K562 (cell line): ENCODE measurements at regions not wholly inside any gene's neighbourhood (a gene's known extent, or its start where the extent isn't known, plus 50 kb on each side); places are given as distances from the start of the nearest gene placed in this dataset.
A peak's percentile ranks its signal among the peaks of the same experiment; 100 is the strongest.

Source experiments
- ARID1B ChIP-seq: fragments of 450-650 bp; IDR thresholded peaks from 2 replicates; pipeline ENCODE4 v1.6.1; 2016; ENCODE audit warnings: antibody characterized with exemption, mild to moderate bottlenecking, inconsistent platforms
- CBFA2T3 ChIP-seq: fragments of 450-650 bp; IDR thresholded peaks from 2 replicates; pipeline ENCODE4 v1.6.1; 2017
- CREB3L1 ChIP-seq: fragments of 450-650 bp; IDR thresholded peaks from 2 replicates; pipeline ENCODE4 v1.6.1; 2014; ENCODE audit warnings: low read depth, mild to moderate bottlenecking, moderate library complexity, borderline replicate concordance
- MLLT1 ChIP-seq, 2 experiments: fragments of 450-650 bp; IDR thresholded peaks; 2 replicates each; pipeline ENCODE4 v1.6.1; 2016
- NFRKB ChIP-seq: fragments of 450-650 bp; IDR thresholded peaks from 2 replicates; pipeline ENCODE4 v1.6.1; 2016; ENCODE audit warnings: low read depth
- RBFOX2 ChIP-seq: fragments of 200-400 bp; formaldehyde crosslinking; IDR thresholded peaks from 2 replicates; pipeline ENCODE4 v1.6.1; 2017; ENCODE audit warnings: low read depth, mild to moderate bottlenecking, low read length, moderate library complexity
- SMARCA5 ChIP-seq: fragments of 450-650 bp; IDR thresholded peaks from 2 replicates; pipeline ENCODE4 v1.6.1; 2016
- THRAP3 ChIP-seq: fragments of 450-650 bp; IDR thresholded peaks from 2 replicates; pipeline ENCODE4 v1.6.1; 2016; ENCODE audit warnings: mild to moderate bottlenecking, inconsistent platforms, borderline replicate concordance
- THRB ChIP-seq: fragments of 450-650 bp; formaldehyde crosslinking; conservative IDR thresholded peaks from 2 replicates; pipeline ENCODE4 v1.4.0; 2022; ENCODE audit warnings: mild to moderate bottlenecking, missing genetic modification characterization
- YBX1 ChIP-seq: fragments of 450-650 bp; IDR thresholded peaks from 2 replicates; pipeline ENCODE4 v1.7.1; 2016; ENCODE audit warnings: mild to moderate bottlenecking

DNA sequence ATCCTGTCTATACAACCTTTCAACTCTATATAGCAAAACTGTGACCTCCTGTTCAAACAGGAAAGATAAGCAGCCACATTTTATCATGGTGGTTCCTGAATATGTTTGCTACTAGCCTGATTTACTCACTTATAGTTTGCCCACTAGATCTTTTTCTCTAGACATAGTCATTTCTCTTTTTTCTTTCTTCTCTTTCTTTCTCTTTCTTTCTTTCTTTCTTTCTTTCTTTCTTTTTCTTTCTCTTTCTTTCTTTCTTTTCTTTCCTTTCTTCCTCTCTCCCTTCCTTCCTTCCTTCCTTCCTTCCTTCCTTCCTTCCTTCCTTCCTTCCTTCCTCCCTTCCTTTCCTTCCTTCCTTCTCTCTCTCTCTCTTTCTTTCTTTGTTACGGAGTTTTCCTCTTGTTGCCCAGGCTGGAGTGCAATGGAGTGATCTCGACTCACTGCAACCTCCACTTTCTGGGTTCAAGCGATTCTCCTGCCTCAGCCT lies 142.0 kb upstream of the TBL1XR1 start (continued):
- TF ChIP-seq CREB3L1: 0 out of 2 replicates have a peak, but pooled peaks have one; percentile 2
- peak; percentile 26 for TF ChIP-seq ARID1B
- peak in 1 of 2 experiments; percentile 82; a peak in 1 of 4 replicates for TF ChIP-seq MLLT1 (IDR thresholded peaks at IDR 0.05)
- TF ChIP-seq NFRKB: peak; percentile 99
- 0 out of 2 replicates have a peak, but pooled peaks have one; percentile 6 for TF ChIP-seq THRB (CRISPR knock-in tag)
- TF ChIP-seq YBX1: peak; percentile 80; the same call in 1 of the 2 replicates
- TF ChIP-seq SMARCA5: peak; percentile 87
- TF ChIP-seq CBFA2T3: peak; percentile 69
- peak; percentile 98 for TF ChIP-seq THRAP3
- 0 out of 2 replicates have a peak, but pooled peaks have one; percentile 12 for TF ChIP-seq RBFOX2
- TF ChIP-seq, all 486 proteins: peak for 69; not testable (repeated sequence) for 417
